HUES6 (cell line): ENCODE measurements at regions not wholly inside any gene's neighbourhood (a gene's known extent, or its start where the extent isn't known, plus 50 kb on each side); places are given as distances from the start of the nearest gene placed in this dataset.
"Not testable (repeated sequence)": the region's sequence is repeated elsewhere in the genome, so short reads cannot be mapped to it uniquely, and the experiment has no call there.

Source experiments
- H3K27ac ChIP-seq: 2 replicates; pipeline ENCODE4 v1.7.0; 2013; ENCODE audit warnings: low read depth, mild to moderate bottlenecking, low read length, inconsistent platforms
- H3K27me3 ChIP-seq: 2 replicates; pipeline ENCODE4 v1.6.1; 2013; ENCODE audit warnings: low read length; ENCODE audit not compliant: control insufficient read depth, insufficient read depth
- H3K36me3 ChIP-seq: 2 replicates; pipeline ENCODE4 v1.6.1; 2013; ENCODE audit warnings: low read length; ENCODE audit not compliant: control insufficient read depth, insufficient read depth
- H3K4me1 ChIP-seq: 2 replicates; pipeline ENCODE4 v1.6.1; 2013; ENCODE audit warnings: low read length; ENCODE audit not compliant: control insufficient read depth, insufficient read depth
- H3K4me3 ChIP-seq: 2 replicates; pipeline ENCODE4 v1.5.1; 2013; ENCODE audit warnings: low read depth, low read length
- H3K9ac ChIP-seq: one replicate; pipeline ENCODE4 v1.6.1; 2013; ENCODE audit warnings: mild to moderate bottlenecking, low read length
- H3K9me3 ChIP-seq: 2 replicates; pipeline ENCODE4 v1.6.1; 2013; ENCODE audit warnings: low read depth, low read length; ENCODE audit not compliant: control insufficient read depth, insufficient read depth

DNA sequence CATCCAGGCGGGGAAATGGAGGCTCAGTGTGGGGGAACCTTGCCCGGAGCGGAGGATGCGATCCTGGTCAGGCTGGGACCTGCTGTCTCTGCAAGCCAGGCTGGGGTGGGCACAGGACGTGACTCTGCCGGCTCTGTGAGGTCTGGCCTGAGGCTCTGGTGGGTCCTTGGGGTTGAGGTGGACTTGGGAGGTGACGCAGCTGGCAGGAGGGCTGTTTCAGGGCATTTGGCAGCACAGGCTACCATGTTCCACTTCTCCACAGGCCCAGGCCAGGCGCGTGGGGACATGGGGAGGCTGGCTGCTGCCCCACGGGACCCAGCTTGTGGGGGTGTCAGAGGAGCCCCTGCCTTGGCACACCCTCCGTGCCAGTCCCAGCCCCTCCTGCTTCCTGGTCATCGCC, 1199.7 kb downstream of the BRD1 start:
- Histone ChIP-seq H3K9ac (no peak overlapping the region), H3K4me1 (peaks cover 20% of the 10 kb centered on the region), H3K36me3 (no peaks in the 10 kb centered on the region), H3K9me3 (no peaks in the 10 kb centered on the region), H3K4me3 (no peak overlapping the region), H3K27ac (no peak overlapping the region), H3K27me3 (no peaks in the 10 kb centered on the region)

DNA sequence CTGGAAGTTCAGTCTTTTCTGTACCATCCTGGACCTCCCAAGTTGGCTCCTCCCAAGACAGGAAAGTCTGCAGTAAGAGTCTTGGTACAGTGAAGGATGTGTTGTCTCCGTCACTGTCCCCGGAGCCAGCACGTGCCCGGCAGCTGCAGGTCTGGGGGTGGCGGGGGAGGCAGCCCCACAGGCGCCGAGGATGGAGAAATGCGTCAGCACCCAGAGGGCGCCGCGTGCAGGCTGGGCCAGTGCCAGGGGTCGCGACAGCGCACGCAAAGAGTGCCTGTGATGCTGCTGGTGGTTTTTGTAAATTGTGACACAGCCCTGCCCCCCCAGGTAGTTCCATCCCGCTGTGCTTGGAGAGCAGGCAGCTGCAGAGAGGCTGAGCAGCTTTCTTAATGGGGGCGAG, 1200.5 kb downstream of the BRD1 start:
- Histone ChIP-seq H3K4me1 (peaks cover 20% of the 10 kb centered on the region), H3K36me3 (no peaks in the 10 kb centered on the region), H3K9ac (no peak overlapping the region), H3K27me3 (no peaks in the 10 kb centered on the region), H3K9me3 (no peaks in the 10 kb centered on the region), H3K27ac (no peak overlapping the region), H3K4me3 (no peak overlapping the region)

DNA sequence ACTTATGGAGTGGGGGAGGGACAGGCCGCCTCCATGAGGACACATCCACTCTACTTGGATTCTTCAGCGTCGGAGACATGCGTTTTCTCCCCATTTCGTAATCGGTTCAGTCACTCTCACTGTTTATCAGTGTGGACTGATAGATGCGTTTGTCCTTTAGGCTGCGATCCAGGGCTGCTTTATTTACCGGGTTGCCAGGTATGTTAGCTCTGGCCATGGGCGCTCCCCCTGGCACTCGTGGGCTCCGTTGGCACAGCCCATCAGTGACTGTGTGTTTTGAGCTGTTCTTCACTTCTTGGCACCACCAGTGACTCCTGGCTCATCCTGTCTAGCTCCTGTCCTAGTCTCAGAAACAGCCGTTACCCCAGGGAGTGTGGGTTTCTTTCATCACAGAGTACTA, 1203.3 kb downstream of the BRD1 start:
- peaks cover 17% of the 10 kb centered on the region for H3K4me1 ChIP-seq

DNA sequence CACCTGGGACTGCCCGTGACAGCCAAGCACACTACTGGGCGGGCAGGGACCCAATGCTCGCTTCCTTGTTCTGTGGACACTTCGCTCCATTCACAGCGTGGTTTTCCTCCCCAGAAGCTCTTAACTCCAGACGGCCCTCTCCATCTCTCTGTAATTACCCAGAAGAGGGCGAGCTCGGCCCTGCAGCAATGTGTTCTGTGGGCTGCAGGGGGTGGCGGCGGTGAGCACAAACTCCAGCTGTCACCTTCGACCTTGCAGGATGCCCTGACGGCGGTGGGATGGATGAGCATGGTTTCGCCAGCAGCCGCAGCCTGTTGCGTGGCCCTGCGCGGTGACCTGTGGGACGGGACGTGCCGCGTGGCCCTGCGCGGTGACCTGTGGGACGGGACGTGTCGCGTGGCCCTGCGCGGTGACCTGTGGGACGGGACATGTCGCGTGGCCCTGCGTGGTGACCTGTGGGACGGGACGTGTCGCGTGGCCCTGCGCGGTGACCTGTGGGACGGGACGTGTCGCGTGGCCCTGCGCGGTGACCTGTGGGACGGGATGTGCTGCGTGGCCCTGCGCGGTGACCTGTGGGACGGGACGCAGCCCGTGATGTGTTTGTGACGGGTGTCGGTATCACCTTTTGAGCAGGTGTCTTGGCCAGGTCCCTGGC, 1204.7 kb downstream of the BRD1 start:
- Histone ChIP-seq H3K4me1 (peaks cover 5% of the 10 kb centered on the region), H3K27me3 (no peaks in the 10 kb centered on the region), H3K4me3 (no peak overlapping the region), H3K9me3 (no peaks in the 10 kb centered on the region; the same call in 1 of the 2 replicates), H3K9ac (no peak overlapping the region), H3K36me3 (no peaks in the 10 kb centered on the region), H3K27ac (no peak overlapping the region)

More for the DNA sequence above, 1203.3 kb downstream of the BRD1 start:
- H3K4me3 ChIP-seq = no peak overlapping the region
- H3K27ac ChIP-seq = no peak overlapping the region
- H3K9ac ChIP-seq = no peak overlapping the region
- no peaks in the 10 kb centered on the region for H3K36me3 ChIP-seq
- no peaks in the 10 kb centered on the region for H3K27me3 ChIP-seq
- H3K9me3 ChIP-seq = no peaks in the 10 kb centered on the region; the same call in 1 of the 2 replicates

DNA sequence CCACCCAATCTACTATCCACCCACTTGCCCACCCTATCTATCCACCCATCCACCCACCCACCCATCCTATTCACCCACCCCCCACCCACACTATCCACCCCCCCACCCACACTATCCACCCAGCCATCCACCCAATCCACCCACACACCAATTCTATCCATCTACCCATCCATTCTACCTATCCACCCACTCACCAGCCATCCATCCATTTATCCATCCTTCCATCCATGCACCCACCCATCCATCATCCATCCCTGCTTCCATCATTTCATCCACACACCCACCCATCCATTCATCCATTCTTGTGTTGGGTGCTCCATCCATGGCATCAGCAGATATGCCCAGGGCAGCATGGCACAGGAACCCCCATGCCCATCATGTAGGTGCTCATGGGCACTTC, 1206.6 kb downstream of the BRD1 start:
- H3K27ac ChIP-seq = no peak overlapping the region
- H3K9me3 ChIP-seq = no peaks in the 10 kb centered on the region; the same call in 1 of the 2 replicates
- no peak overlapping the region for H3K4me3 ChIP-seq
- H3K9ac ChIP-seq = no peak overlapping the region
- H3K36me3 ChIP-seq = no peaks in the 10 kb centered on the region
- no peaks in the 10 kb centered on the region for H3K27me3 ChIP-seq
- no peaks in the 10 kb centered on the region for H3K4me1 ChIP-seq

DNA sequence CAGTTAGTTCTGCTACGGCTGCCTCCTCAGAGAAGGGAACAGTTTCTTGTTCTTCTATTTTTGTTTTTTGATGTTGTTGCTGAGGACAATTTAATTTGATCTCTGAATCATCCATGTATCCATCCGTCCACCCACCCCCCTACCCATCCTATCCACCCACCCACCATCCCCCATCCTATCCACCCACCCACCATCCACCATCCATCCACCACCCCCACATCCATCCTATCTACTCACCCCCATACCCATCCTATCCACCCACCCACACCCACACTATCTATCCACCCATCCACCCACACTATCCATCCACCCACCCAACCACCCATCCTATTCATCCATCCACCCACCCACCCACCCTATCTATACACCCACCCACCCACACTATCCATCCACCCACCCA, 1207.2 kb downstream of the BRD1 start:
- not testable (repeated sequence) for H3K4me1 ChIP-seq, H3K27me3 ChIP-seq, H3K4me3 ChIP-seq, H3K27ac ChIP-seq, H3K36me3 ChIP-seq, H3K9me3 ChIP-seq, H3K9ac ChIP-seq

DNA sequence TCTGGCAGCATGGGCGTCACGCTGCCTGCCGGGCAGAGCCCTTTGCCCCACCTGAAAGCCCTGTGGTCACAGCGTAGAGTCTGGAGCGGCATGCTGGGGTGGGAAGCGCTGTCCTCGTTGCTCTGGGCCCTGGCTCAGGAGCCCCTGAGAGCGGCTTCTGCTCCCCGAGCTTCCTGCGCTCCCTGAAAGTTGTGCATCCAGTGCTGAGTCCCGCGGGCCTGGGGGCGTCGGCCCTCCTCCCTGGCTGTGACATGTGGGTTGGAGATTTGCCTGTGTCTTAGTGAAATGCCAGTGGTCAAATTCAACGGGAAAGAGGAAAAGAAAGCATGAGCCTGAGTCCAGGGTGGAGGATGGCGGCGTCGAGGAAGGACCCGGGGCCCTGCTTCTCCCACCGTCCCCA, 1208.0 kb downstream of the BRD1 start:
- no peak overlapping the region for H3K4me3 ChIP-seq
- H3K36me3 ChIP-seq = no peaks in the 10 kb centered on the region
- no peak overlapping the region for H3K9ac ChIP-seq
- no peaks in the 10 kb centered on the region for H3K4me1 ChIP-seq
- no peaks in the 10 kb centered on the region for H3K27me3 ChIP-seq
- H3K27ac ChIP-seq = no peak overlapping the region
- no peaks in the 10 kb centered on the region; the same call in 1 of the 2 replicates for H3K9me3 ChIP-seq

DNA sequence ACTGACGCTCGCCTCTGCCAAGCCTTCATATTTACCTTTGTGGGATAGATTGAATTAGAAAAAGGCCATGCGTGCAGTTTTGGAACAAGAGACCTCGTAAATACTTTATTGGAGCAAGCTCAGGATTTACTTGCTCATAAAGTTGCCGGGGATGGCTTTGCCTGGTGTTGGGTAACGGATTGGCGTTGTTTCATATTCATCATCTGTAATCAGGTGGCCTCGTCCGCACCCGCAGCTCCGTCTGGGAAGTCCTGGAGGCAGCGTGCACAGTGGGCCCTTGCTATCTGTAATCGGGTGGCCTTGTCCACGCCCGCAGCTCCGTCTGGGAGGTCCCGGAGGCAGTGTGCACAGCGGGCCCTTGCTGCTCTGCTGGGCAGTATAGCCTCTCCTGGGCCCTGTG, 1209.3 kb downstream of the BRD1 start:
- Histone ChIP-seq H3K27me3 (no peaks in the 10 kb centered on the region), H3K9ac (no peak overlapping the region), H3K4me1 (no peaks in the 10 kb centered on the region), H3K36me3 (no peaks in the 10 kb centered on the region), H3K4me3 (no peak overlapping the region), H3K27ac (no peak overlapping the region), H3K9me3 (no peaks in the 10 kb centered on the region; the same call in 1 of the 2 replicates)

DNA sequence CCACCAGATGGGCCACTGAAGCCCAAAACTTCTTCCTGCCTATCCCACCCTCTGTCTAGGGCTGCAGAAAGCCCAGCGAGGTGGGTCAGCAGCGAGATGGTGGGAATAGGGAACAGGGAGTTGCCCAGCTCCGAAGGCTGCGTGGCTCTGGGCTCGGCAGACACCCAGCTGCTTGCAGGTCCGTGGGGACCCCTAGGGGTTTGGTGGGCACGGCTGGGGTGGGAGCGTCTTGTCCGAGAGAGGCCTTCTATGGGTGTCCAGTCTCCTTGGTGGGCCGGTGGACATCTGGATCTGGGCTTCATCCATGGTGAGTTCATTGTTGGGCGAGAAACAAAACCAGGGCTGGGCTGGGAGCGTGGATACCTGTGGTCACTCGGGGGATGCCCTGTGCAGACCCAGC, 1211.0 kb downstream of the BRD1 start:
- no peaks in the 10 kb centered on the region; the same call in 1 of the 2 replicates for H3K9me3 ChIP-seq
- H3K4me1 ChIP-seq = no peaks in the 10 kb centered on the region
- H3K27me3 ChIP-seq = no peaks in the 10 kb centered on the region
- no peaks in the 10 kb centered on the region for H3K36me3 ChIP-seq
- no peak overlapping the region for H3K9ac ChIP-seq
- H3K4me3 ChIP-seq = no peak overlapping the region
- H3K27ac ChIP-seq = no peak overlapping the region

DNA sequence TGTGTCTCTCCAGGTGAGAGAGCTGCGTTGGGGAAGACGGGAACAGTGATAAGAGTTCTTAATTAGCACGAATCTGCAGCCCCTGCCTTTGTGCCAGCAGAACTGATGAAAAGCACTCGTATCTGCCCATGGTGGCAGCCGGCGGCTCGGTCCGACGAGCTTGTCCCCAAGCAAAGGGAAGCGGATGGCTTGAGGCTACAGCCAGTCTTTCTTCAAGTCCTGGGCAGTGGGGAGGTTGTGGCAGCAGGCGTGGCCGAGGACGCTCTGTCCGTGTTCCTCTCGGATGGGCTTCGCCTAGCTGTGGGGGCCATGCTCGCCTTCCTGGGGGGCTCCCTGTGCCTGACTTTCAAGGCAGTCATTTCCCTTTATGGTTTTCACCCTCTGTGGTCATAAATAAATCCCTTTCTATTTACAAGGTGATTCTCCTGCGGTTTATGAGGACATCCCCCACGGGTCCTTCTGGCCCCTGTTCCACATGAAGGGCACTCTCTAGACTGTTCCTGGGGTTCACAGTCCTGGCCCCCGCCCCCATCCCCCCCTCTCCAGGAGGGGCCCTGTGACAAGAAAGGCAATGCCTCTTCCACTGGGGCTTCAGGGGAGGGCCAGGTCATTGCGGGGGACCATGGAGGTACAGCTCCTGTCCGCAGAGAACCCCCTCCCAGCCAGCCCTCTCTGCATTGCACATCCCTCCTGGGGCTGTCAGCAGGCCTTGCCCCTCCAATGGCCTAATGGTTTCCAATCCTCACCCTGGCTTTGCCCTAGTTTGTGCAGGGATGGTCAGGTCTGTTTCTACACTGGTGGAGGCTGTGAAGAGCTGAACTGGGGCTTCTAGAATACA, 1212.3 kb downstream of the BRD1 start:
- H3K36me3 ChIP-seq = no peaks in the 10 kb centered on the region
- no peak overlapping the region for H3K27ac ChIP-seq
- no peaks in the 10 kb centered on the region for H3K27me3 ChIP-seq
- H3K4me3 ChIP-seq = no peak overlapping the region
- no peaks in the 10 kb centered on the region for H3K9me3 ChIP-seq
- H3K4me1 ChIP-seq = no peaks in the 10 kb centered on the region
- H3K9ac ChIP-seq = no peak overlapping the region

DNA sequence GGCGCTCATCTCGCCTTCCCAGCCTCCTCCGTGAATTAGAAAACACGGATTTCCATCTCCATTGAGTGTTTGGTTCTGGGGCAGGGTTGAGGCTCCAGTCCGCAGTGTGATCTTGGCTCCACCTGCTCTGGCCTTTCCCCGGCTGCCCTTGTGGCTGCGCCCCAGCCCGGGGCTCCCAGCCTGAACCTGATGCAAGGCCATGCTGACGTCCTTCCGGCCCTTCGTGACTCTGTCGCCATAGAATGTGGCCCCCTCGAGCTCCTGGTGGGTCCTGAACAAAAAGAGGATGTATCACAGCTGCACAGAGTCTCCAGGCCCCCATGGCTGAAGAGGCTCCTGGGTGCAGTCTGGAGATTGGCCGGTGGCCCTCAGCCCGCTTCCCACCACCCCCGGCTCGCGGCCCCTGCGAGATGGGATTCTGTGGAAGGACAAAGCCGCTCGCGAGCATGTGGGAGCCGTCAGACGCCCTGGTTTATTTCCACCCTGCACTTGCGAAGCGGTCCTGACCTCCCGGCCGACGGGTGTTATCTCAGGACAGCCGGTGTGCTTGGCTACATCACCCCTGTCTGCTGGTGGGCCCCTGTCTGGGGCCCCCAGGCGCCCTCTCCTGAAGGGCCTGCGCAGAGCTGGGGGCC, 1214.0 kb downstream of the BRD1 start:
- H3K4me3 ChIP-seq = no peak overlapping the region
- peaks cover 2% of the 10 kb centered on the region; the same call in 1 of the 2 replicates for H3K9me3 ChIP-seq
- no peak overlapping the region for H3K27ac ChIP-seq
- H3K27me3 ChIP-seq = no peaks in the 10 kb centered on the region
- H3K36me3 ChIP-seq = no peaks in the 10 kb centered on the region
- H3K4me1 ChIP-seq = no peaks in the 10 kb centered on the region
- no peak overlapping the region for H3K9ac ChIP-seq
